ENCODE measurements at regions not wholly inside any gene's neighbourhood (a gene's known extent, or its start where the extent isn't known, plus 50 kb on each side); places are given as distances from the start of the nearest gene placed in this dataset.

- no peak for TF ChIP-seq CTCF (IDR thresholded peaks at IDR 0.05)
- no peak for TF ChIP-seq POLR2A (IDR thresholded peaks at IDR 0.05)
Observed at GRCh38 chr6:134642279-134642678, 307.6 kb downstream of the ALDH8A1 start.

Measured in Peyer's patch (tissue), 4 donors.